NB4 (cell line): ENCODE measurements at regions not wholly inside any gene's neighbourhood (a gene's known extent, or its start where the extent isn't known, plus 50 kb on each side); places are given as distances from the start of the nearest gene placed in this dataset.

Experiments used
- DNase-seq: peaks from one replicate; pipeline ENCODE4 v3.0.0; 2010; ENCODE audit warnings: low read depth
- H3K4me3 ChIP-seq: one replicate; pipeline ENCODE4 v1.5.1; 2011; ENCODE audit warnings: mild to moderate bottlenecking, low read depth, low read length, moderate library complexity
- CTCF ChIP-seq: IDR thresholded peaks from one replicate; pipeline ENCODE4 v1.5.1; 2012; ENCODE audit warnings: low read depth, low read length
- MYC ChIP-seq: IDR thresholded peaks from 2 replicates; pipeline ENCODE4 v1.6.1; 2011; ENCODE audit warnings: low read depth, low read length
- POLR2A ChIP-seq: IDR thresholded peaks from 2 replicates; pipeline ENCODE4 v1.6.1; 2011; ENCODE audit warnings: mild to moderate bottlenecking; ENCODE audit not compliant: insufficient read length; ENCODE audit errors: extremely low read depth
- TF ChIP-seq, protein P1 (sequence below): IDR thresholded peaks from 2 replicates; pipeline ENCODE4 v1.6.1; 2011; ENCODE audit warnings: low read depth, low read length

GRCh38 chr9:85158512-85158911, 489.0 kb downstream of the NTRK2 start:
- TF ChIP-seq MYC (no peak), CTCF (no peak), POLR2A (no peak)
- TF ChIP-seq, protein P1, sequence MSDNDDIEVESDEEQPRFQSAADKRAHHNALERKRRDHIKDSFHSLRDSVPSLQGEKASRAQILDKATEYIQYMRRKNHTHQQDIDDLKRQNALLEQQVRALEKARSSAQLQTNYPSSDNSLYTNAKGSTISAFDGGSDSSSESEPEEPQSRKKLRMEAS = no peak
- H3K4me3 ChIP-seq = no peak overlapping the region
- no peak for DNase-seq

- DNase-seq = no peak
- TF ChIP-seq, protein P1 = no peak
- TF ChIP-seq MYC = no peak
- TF ChIP-seq CTCF = no peak
- TF ChIP-seq POLR2A = no peak
- H3K4me3 ChIP-seq = no peak overlapping the region
Observed at GRCh38 chr9:85157772-85158171, 488.2 kb downstream of the NTRK2 start.

DNA sequence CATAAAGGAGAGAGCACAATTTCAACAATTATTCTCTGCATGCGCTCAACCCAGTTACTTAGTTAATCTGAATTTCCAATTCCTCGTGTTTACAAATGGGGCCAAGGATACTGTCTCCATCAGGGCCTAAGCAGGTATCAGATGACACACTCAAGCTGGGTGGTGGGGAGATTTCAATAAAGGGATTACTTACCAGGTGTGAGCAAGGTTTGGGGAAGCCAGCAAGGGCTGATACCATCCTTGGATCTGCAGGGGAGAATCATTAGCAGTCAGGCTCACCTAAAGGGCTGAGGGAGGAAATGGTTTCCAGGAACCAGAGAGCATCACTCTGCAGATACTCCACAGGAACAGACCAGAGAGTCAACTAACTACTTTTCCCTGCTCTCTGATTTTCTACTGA, 487.1 kb downstream of the NTRK2 start:
- TF ChIP-seq, protein P1 = no peak
- H3K4me3 ChIP-seq = no peak overlapping the region
- no peak for DNase-seq

DNA sequence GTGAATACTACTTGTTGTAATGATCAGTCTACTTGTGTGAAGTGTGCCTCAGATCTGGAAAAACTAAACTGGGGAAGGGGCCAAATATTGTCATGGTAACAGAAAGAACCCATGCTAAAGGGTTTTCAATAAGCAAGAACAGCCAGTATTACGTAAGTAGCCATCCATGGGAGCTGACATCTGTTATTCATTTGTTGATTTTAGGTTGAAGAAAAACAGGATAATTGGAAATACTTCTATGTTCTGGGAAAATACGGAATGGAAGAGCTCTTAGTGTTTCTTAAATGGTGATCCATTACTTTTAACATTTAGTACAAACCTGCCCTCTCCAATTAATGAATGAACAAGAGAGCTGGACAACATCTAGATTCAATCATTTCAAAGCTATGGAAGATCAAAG, 485.8 kb downstream of the NTRK2 start:
- no peak for TF ChIP-seq CTCF
- TF ChIP-seq, protein P1 = no peak
- no peak for DNase-seq
- no peak overlapping the region for H3K4me3 ChIP-seq

DNA sequence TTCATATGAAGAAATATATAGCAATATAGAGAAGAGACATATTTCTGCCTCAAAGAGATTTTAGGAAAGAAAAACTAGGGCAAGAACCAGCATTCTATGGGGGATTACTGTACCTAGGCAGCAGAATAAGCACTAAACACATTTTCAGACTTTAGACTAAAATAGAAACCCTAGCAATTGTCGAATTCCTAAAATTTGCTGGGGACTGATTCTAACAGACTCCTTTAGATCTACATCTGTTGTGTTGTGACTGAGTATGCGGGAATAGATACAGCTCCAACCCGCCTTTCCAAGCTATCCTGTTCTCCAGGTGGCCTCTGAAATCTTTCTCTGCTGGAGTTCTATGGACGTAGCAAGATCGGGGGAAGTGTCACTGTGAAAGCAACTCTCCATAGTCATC, 482.2 kb downstream of the NTRK2 start:
- TF ChIP-seq, protein P1 = no peak
- TF ChIP-seq POLR2A = no peak
- no peak for TF ChIP-seq MYC
- TF ChIP-seq CTCF = no peak
- no peak overlapping the region for H3K4me3 ChIP-seq
- DNase-seq = no peak

DNA sequence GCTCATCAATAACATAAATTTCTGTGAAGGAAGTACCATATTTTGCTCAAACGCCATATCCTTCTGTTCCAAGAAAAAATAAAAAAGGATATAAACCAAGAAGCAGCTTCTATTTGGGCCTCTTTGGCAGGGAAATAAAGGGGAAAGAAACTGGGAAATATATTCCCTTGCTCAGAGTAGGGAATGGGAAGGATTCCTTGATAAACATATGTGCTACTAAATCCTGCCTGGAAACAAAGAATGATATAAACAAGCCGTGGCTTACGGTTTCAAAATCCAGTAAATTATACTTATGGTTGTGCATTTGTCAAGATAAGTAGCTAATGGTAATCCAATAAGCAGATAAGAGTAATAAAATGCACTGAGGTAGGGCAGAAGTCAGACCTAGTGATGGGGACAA, 481.6 kb downstream of the NTRK2 start:
- TF ChIP-seq MYC (no peak), POLR2A (no peak), CTCF (no peak)
- TF ChIP-seq, protein P1 = no peak
- DNase-seq = no peak
- H3K4me3 ChIP-seq = no peak overlapping the region
